ENCODE measurements at regions not wholly inside any gene's neighbourhood (a gene's known extent, or its start where the extent isn't known, plus 50 kb on each side); places are given as distances from the start of the nearest gene placed in this dataset.

- TF ChIP-seq AFF4 (CRISPR knock-in tag; IDR thresholded peaks at IDR 0.05; ENCODE audit: borderline replicate concordance) (no peak), SMAD3 (CRISPR knock-in tag; IDR thresholded peaks at IDR 0.05; ENCODE audit: borderline replicate concordance) (no peak), CTCF (IDR thresholded peaks at IDR 0.05) (no peak), CREB1 (CRISPR knock-in tag; IDR thresholded peaks at IDR 0.05) (no peak), ATF3 (CRISPR knock-in tag; conservative IDR thresholded peaks at IDR 0.05) (no peak), ZNF121 (CRISPR knock-in tag; IDR thresholded peaks at IDR 0.05) (no peak), ZNF423 (CRISPR knock-in tag; IDR thresholded peaks at IDR 0.05) (no peak), NFATC4 (CRISPR knock-in tag; IDR thresholded peaks at IDR 0.05) (no peak), NFYB (CRISPR knock-in tag; conservative IDR thresholded peaks at IDR 0.05; ENCODE audit: low read depth) (no peak), ELF4 (CRISPR knock-in tag; IDR thresholded peaks at IDR 0.05; ENCODE audit: low read depth) (no peak), FOXK1 (CRISPR knock-in tag; IDR thresholded peaks at IDR 0.05) (no peak)
- TF ChIP-seq, protein P1, sequence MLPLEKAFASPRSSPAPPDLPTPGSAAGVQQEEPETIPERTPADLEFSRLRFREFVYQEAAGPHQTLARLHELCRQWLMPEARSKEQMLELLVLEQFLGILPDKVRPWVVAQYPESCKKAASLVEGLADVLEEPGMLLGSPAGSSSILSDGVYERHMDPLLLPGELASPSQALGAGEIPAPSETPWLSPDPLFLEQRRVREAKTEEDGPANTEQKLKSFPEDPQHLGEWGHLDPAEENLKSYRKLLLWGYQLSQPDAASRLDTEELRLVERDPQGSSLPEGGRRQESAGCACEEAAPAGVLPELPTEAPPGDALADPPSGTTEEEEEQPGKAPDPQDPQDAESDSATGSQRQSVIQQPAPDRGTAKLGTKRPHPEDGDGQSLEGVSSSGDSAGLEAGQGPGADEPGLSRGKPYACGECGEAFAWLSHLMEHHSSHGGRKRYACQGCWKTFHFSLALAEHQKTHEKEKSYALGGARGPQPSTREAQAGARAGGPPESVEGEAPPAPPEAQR (CRISPR knock-in tag; IDR thresholded peaks at IDR 0.05): no peak
Observed at GRCh38 chr5:91441082-91441481, 58.0 kb upstream of the ARRDC3 start.
